Lung (tissue), 11 donors: ENCODE measurements at regions not wholly inside any gene's neighbourhood (a gene's known extent, or its start where the extent isn't known, plus 50 kb on each side); places are given as distances from the start of the nearest gene placed in this dataset.

Experiments
- ATAC-seq: fragments of 200-7000 bp; cut with Tn5 transposase; one replicate; pipeline ENCODE4 v1.9.1; 2020; ENCODE audit warnings: moderate number of reproducible peaks; ENCODE audit not compliant: insufficient read depth, low FRiP score
- DNase-seq, 3 donors: peaks; one replicate each; pipeline ENCODE4 v3.0.0-alpha.2; 2013 to 2017
- H3K27ac ChIP-seq, 2 donors: one replicate each; pipeline ENCODE4 v1.5.1; 2013; ENCODE audit warnings: mild to moderate bottlenecking in 2 of 2, moderate library complexity in 2 of 2, control low read depth in 1 of 2, inconsistent platforms in 1 of 2, low read depth in 1 of 2, low read length in 1 of 2
- H3K27me3 ChIP-seq, 3 donors: one replicate each; pipeline ENCODE4 v1.5.1; 2013; ENCODE audit warnings: low read length in 2 of 3; ENCODE audit not compliant: control insufficient read depth in 3 of 3, insufficient read depth in 3 of 3
- H3K36me3 ChIP-seq, 4 donors: one replicate each; pipeline ENCODE4 v1.5.1; 2013; ENCODE audit warnings: low read length in 4 of 4, mild to moderate bottlenecking in 1 of 4, moderate library complexity in 1 of 4; ENCODE audit not compliant: control insufficient read depth in 4 of 4, insufficient read depth in 4 of 4
- H3K4me1 ChIP-seq, 5 donors: one replicate each; pipeline ENCODE4 v1.5.1; 2013; ENCODE audit warnings: low read length in 5 of 5, mild to moderate bottlenecking in 2 of 5, moderate library complexity in 1 of 5; ENCODE audit not compliant: control insufficient read depth in 5 of 5, insufficient read depth in 5 of 5
- H3K4me3 ChIP-seq: one replicate; pipeline ENCODE4 v1.5.1; 2013; ENCODE audit warnings: mild to moderate bottlenecking, control low read depth, moderate library complexity
- H3K9ac ChIP-seq, 2 donors: one replicate each; pipeline ENCODE4 v1.5.1; 2013; ENCODE audit warnings: low read length in 2 of 2, control low read depth in 1 of 2; ENCODE audit not compliant: insufficient read depth in 1 of 2
- H3K9me3 ChIP-seq, 4 donors: one replicate each; pipeline ENCODE4 v1.5.1; 2013; ENCODE audit warnings: low read length in 3 of 4, mild to moderate bottlenecking in 1 of 4, moderate library complexity in 1 of 4; ENCODE audit not compliant: control insufficient read depth in 4 of 4, insufficient read depth in 3 of 4
- WGBS, 2 donors: extraction: QIAGEN DNeasy Blood & Tissue Kit; methylation state at CpG; one replicate each; pipeline ENCODE4 v1.1.7; 2013; 5-methylcytosine and 5-hydroxymethylcytosine counted together
- TF ChIP-seq, protein P1 (sequence below): IDR thresholded peaks from 2 replicates; pipeline ENCODE4 v1.5.1; 2012; ENCODE audit warnings: mild to moderate bottlenecking; ENCODE audit errors: control extremely low read depth, extremely low read depth
- donor health status: control.
- donor health status: control.
- donor health status: Bipolar disorder and iron deficiency.
- donor health status: healthy.
- donor health status: DM: yes; HTN: yes; CAD: no.

DNA sequence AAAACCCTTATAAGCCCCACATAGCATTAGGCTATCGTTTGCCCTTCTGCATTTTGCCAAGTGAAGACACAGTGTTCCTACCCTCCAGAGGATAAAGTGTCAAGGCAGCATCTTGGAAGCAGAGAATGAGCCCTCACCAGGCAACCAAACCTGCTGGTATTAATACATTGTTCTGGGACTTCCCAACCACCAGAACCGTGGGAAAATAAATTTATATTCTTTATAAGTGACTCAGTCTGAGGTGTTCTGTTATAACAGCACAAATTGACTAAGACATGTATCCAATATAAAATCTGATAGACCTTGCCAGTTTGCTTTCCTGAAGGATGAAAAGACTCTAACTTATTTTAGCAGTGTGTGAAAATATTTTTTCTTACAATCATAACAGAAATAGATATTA is 792.5 kb upstream of the LRRC4C start:
- Histone ChIP-seq H3K4me3 (no peak overlapping the region), H3K27ac (no peak overlapping the region), H3K36me3 (no peaks in the 10 kb centered on the region), H3K4me1 (no peaks in the 10 kb centered on the region), H3K27me3 (no peaks in the 10 kb centered on the region), H3K9ac (no peak overlapping the region), H3K9me3 (peaks cover 0 to 1% (median 0%) of the 10 kb centered on the region in 4 donors)
- TF ChIP-seq, protein P1, sequence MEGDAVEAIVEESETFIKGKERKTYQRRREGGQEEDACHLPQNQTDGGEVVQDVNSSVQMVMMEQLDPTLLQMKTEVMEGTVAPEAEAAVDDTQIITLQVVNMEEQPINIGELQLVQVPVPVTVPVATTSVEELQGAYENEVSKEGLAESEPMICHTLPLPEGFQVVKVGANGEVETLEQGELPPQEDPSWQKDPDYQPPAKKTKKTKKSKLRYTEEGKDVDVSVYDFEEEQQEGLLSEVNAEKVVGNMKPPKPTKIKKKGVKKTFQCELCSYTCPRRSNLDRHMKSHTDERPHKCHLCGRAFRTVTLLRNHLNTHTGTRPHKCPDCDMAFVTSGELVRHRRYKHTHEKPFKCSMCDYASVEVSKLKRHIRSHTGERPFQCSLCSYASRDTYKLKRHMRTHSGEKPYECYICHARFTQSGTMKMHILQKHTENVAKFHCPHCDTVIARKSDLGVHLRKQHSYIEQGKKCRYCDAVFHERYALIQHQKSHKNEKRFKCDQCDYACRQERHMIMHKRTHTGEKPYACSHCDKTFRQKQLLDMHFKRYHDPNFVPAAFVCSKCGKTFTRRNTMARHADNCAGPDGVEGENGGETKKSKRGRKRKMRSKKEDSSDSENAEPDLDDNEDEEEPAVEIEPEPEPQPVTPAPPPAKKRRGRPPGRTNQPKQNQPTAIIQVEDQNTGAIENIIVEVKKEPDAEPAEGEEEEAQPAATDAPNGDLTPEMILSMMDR, result no peak
- ATAC-seq (no peak), DNase-seq (no peak)
- 58 to 82% methylated on average over 2 of the region's 2 CpGs for WGBS, 2 donors

DNA sequence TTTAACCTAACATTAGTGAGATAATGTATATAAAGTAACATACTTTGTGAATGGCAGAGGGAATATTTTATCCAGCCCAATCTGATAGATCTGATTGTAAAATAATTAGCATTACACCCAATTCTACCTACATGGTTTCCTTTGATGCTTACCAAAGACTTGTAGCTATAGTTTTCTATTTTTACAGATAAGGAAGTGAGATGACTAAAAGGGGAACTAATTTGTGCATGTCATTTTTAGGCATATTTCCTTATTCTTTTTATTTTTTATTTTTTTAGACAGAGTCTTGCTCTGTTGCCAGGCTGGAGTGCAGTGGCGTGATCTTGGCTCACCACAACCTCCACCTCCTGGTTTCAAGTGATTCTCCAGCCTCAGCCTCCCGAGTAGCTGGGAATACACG is 793.7 kb upstream of the LRRC4C start:
- 39 to 43% methylated on average over 3 of the region's 3 CpGs for WGBS, 2 donors
- no peak overlapping the region for H3K27ac ChIP-seq
- ATAC-seq (no peak), DNase-seq (no peak)
- H3K4me1 ChIP-seq, result peaks cover 0 to 3% (median 0%) of the 10 kb centered on the region in 5 donors
- H3K4me3 ChIP-seq, result no peak overlapping the region
- no peak overlapping the region for H3K9ac ChIP-seq
- no peaks in the 10 kb centered on the region for H3K36me3 ChIP-seq
- H3K27me3 ChIP-seq, result no peaks in the 10 kb centered on the region
- TF ChIP-seq, protein P1, result no peak
- peaks cover 0 to 1% (median 0%) of the 10 kb centered on the region in 4 donors for H3K9me3 ChIP-seq

DNA sequence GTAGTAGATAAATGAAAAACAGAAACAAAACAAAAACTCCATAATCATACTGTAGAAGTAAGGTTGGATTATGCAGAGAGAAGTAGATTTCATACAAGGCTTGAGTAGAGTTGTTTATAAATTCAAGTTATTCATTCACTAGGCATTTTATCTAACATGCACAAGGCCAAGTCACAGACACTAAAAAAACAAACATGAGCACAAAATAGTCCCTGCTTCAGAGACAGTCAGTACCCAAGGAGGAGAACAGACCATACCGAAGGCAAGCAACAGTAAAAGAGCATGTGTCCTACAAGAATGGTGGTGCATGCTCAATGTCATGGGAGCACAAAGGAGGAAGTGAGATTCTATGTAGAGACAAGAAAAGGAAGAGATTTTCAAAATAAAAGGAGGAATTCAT is 796.5 kb upstream of the LRRC4C start:
- Histone ChIP-seq H3K9ac (no peak overlapping the region), H3K4me1 (peaks cover 0 to 9% (median 0%) of the 10 kb centered on the region in 5 donors), H3K27ac (no peak overlapping the region), H3K9me3 (peaks cover 0 to 1% (median 0%) of the 10 kb centered on the region in 4 donors), H3K36me3 (no peaks in the 10 kb centered on the region), H3K4me3 (no peak overlapping the region), H3K27me3 (no peaks in the 10 kb centered on the region)
- WGBS, 2 donors, result 79 to 85% methylated on average over 1 of the region's 1 CpG
- TF ChIP-seq, protein P1, result no peak
- no peak for DNase-seq
- no peak for ATAC-seq

DNA sequence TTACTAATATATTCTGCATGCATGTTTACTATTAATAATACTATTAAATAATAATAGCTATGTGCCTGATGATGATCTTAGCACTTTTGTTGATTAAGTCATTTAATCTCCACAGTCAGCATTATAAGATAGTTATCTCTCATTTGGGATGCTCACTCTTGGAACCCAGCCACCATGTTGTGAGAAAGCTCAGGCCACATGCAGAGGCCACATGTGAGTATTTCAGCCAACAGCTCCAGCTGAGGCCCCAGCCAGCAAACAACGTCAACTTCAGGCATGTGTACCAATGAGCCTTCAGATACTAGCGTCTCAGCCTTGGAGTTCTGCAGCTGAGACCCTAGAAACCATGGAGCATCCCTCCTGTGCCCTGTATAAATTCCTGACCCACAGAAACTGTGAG is 798.1 kb upstream of the LRRC4C start:
- no peaks in the 10 kb centered on the region for H3K36me3 ChIP-seq
- H3K27me3 ChIP-seq, result no peaks in the 10 kb centered on the region
- H3K4me3 ChIP-seq, result no peak overlapping the region
- TF ChIP-seq, protein P1, result no peak
- no peak overlapping the region for H3K9ac ChIP-seq
- H3K27ac ChIP-seq, result no peak overlapping the region
- H3K9me3 ChIP-seq, result no peaks in the 10 kb centered on the region
- DNase-seq (peak; percentile 44 to 75 (median 50)), ATAC-seq (no peak)
- 30 to 33% methylated on average over 2 of the region's 2 CpGs for WGBS, 2 donors
- peaks cover 0 to 17% (median 0%) of the 10 kb centered on the region in 5 donors for H3K4me1 ChIP-seq
